ENCODE measurements at regions not wholly inside any gene's neighbourhood (a gene's known extent, or its start where the extent isn't known, plus 50 kb on each side); places are given as distances from the start of the nearest gene placed in this dataset.

DNA sequence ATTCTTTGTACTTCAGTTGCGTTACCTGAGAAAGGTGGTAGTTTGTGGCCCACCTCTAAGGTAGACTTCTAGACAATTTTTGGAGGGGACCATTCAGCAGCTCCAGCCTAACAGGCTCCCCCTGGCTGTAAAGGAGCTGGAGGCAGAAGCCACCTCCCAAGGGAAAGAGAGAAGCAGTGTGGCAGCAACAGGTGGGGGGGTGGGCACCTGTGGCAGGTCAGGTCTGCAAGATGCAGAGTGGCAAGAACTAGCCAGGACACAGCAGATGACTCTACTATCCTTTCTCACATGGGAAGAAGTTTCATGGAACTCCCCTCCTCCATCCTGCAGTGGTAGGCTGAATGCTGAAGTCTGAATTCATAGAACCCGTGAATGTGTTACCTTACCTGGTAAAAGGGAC lies 148.3 kb upstream of the DTNBP1 start:
- no peak overlapping the region for H3K4ac ChIP-seq (ENCODE audit: low read length)
- H3K4me1 ChIP-seq (ENCODE audit: control insufficient read depth in 2 of 2, insufficient read depth in 1 of 2, low read depth in 1 of 2, low read length in 2 of 2): no peaks in the 10 kb centered on the region
- H3K14ac ChIP-seq (ENCODE audit: low read length): no peak overlapping the region
- no peak overlapping the region for H4K8ac ChIP-seq (ENCODE audit: low read depth, low read length)
- H3K18ac ChIP-seq (ENCODE audit: low read length): no peak overlapping the region
- H3K4me3 ChIP-seq (ENCODE audit: low read length in 2 of 2): peak overlapping the region in 1 of 2 donors; percentile 46
- no peak overlapping the region for H2BK12ac ChIP-seq (ENCODE audit: low read length)
- H3K4me2 ChIP-seq (ENCODE audit: insufficient read depth, low read length, poor library complexity, severe bottlenecking): no peak overlapping the region
- no peak overlapping the region for H2AK5ac ChIP-seq (ENCODE audit: low read depth, low read length)
- no peak overlapping the region for H2BK15ac ChIP-seq (ENCODE audit: low read length)
- no peaks in the 10 kb centered on the region for H3K36me3 ChIP-seq (replicated peaks in 1 of 2; ENCODE audit: control insufficient read depth in 2 of 2, insufficient read depth in 2 of 2, low read length in 2 of 2)
- H3K23ac ChIP-seq (ENCODE audit: low read depth, low read length, poor library complexity): no peak overlapping the region
- no peak for DNase-seq (ENCODE audit: low spot score)
- no peak overlapping the region for H2BK120ac ChIP-seq (ENCODE audit: low read depth, low read length)
- H3K9ac ChIP-seq (ENCODE audit: low read depth, low read length, poor library complexity): no peak overlapping the region
- no peaks in the 10 kb centered on the region for H3K9me3 ChIP-seq (replicated peaks in 1 of 2; ENCODE audit: control insufficient read depth in 2 of 2, insufficient read depth in 1 of 2, low read depth in 1 of 2, low read length in 2 of 2)
- H3K27me3 ChIP-seq (ENCODE audit: control insufficient read depth in 3 of 3, insufficient read depth in 3 of 3, low read depth in 1 of 3, low read length in 3 of 3): no peaks in the 10 kb centered on the region
- no peak overlapping the region for H2BK5ac ChIP-seq (ENCODE audit: low read length)
- no peak overlapping the region for H3K27ac ChIP-seq (replicated peaks; ENCODE audit: low read length)
- no peaks in the 10 kb centered on the region for H3K79me1 ChIP-seq (ENCODE audit: low read depth, low read length)
- no CpG with 5 or more reads among the region's 2 CpGs for WGBS, 2 donors (ENCODE audit: extremely low coverage in 2 of 2, insufficient read length in 2 of 2, insufficient replicate concordance in 1 of 2)
- H2AFZ ChIP-seq (ENCODE audit: low read length): no peak overlapping the region
- H4K91ac ChIP-seq (ENCODE audit: low read depth, low read length, poor library complexity): no peak overlapping the region

DNA sequence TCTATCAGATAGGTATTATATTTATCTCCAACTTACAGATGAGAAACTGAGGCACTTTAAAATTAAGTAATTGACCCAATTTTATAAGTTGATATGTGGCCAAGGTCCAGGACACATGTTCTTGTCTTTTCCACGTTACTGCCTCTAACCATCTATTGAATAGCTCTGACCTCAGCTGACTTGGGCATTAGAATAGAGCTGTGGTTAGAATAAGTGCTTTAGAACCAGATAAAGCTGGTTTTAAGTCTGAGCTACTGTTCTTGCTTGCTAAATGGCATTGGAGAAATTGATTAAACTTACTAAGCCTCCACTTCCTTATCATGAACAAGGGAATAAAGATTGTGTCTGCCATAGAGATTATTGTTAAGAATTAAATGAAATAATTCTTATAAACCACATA lies 147.8 kb upstream of the DTNBP1 start:
- no peak for DNase-seq (ENCODE audit: low spot score)
- no peak overlapping the region for H2BK120ac ChIP-seq (ENCODE audit: low read depth, low read length)
- no peak overlapping the region for H3K18ac ChIP-seq (ENCODE audit: low read length)
- no peak overlapping the region for H3K14ac ChIP-seq (ENCODE audit: low read length)
- no peak overlapping the region for H4K8ac ChIP-seq (ENCODE audit: low read depth, low read length)
- no peak overlapping the region for H4K91ac ChIP-seq (ENCODE audit: low read depth, low read length, poor library complexity)
- H2BK15ac ChIP-seq (ENCODE audit: low read length): no peak overlapping the region
- no peak overlapping the region for H3K27ac ChIP-seq (replicated peaks; ENCODE audit: low read length)
- H2AFZ ChIP-seq (ENCODE audit: low read length): no peak overlapping the region
- H3K9ac ChIP-seq (ENCODE audit: low read depth, low read length, poor library complexity): no peak overlapping the region
- no peaks in the 10 kb centered on the region for H3K27me3 ChIP-seq (ENCODE audit: control insufficient read depth in 3 of 3, insufficient read depth in 3 of 3, low read depth in 1 of 3, low read length in 3 of 3)
- no peaks in the 10 kb centered on the region for H3K9me3 ChIP-seq (replicated peaks in 1 of 2; ENCODE audit: control insufficient read depth in 2 of 2, insufficient read depth in 1 of 2, low read depth in 1 of 2, low read length in 2 of 2)
- H2BK5ac ChIP-seq (ENCODE audit: low read length): no peak overlapping the region
- no peaks in the 10 kb centered on the region for H3K4me1 ChIP-seq (ENCODE audit: control insufficient read depth in 2 of 2, insufficient read depth in 1 of 2, low read depth in 1 of 2, low read length in 2 of 2)
- H2AK5ac ChIP-seq (ENCODE audit: low read depth, low read length): no peak overlapping the region
- H3K36me3 ChIP-seq (replicated peaks in 1 of 2; ENCODE audit: control insufficient read depth in 2 of 2, insufficient read depth in 2 of 2, low read length in 2 of 2): no peaks in the 10 kb centered on the region
- no CpG with 5 or more reads among the region's 1 CpG for WGBS, 2 donors (ENCODE audit: extremely low coverage in 2 of 2, insufficient read length in 2 of 2, insufficient replicate concordance in 1 of 2)
- H3K4me2 ChIP-seq (ENCODE audit: insufficient read depth, low read length, poor library complexity, severe bottlenecking): no peak overlapping the region
- H3K23ac ChIP-seq (ENCODE audit: low read depth, low read length, poor library complexity): no peak overlapping the region
- no peaks in the 10 kb centered on the region for H3K79me1 ChIP-seq (ENCODE audit: low read depth, low read length)
- H2BK12ac ChIP-seq (ENCODE audit: low read length): no peak overlapping the region
- no peak overlapping the region for H3K4ac ChIP-seq (ENCODE audit: low read length)
- no peak overlapping the region for H3K4me3 ChIP-seq (ENCODE audit: low read length in 2 of 2)

DNA sequence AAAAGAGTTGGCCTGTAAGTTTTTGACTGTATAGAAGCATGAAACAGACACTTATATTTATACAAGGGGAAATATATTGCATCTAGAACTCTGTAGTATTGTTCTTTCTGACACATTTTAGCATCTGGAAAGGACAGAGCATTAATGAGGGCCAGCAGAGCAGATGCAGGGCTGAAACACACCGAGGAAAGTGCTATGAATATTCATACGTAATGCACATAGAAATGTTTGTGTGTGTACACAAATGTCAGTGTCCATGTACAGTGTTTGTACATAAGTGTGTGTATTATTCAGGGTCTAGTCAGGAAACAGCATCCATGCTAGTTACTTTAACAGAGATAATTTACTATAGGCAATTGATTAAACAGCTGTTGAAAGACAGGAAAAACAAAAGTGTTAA lies 146.5 kb upstream of the DTNBP1 start:
- no peaks in the 10 kb centered on the region for H3K4me1 ChIP-seq (ENCODE audit: control insufficient read depth in 2 of 2, insufficient read depth in 1 of 2, low read depth in 1 of 2, low read length in 2 of 2)
- H2BK5ac ChIP-seq (ENCODE audit: low read length): no peak overlapping the region
- H2BK15ac ChIP-seq (ENCODE audit: low read length): no peak overlapping the region
- H3K36me3 ChIP-seq (replicated peaks in 1 of 2; ENCODE audit: control insufficient read depth in 2 of 2, insufficient read depth in 2 of 2, low read length in 2 of 2): no peaks in the 10 kb centered on the region
- no peaks in the 10 kb centered on the region for H3K79me1 ChIP-seq (ENCODE audit: low read depth, low read length)
- no peak overlapping the region for H3K4me2 ChIP-seq (ENCODE audit: insufficient read depth, low read length, poor library complexity, severe bottlenecking)
- H2BK120ac ChIP-seq (ENCODE audit: low read depth, low read length): no peak overlapping the region
- no peak overlapping the region for H3K27ac ChIP-seq (replicated peaks; ENCODE audit: low read length)
- H2BK12ac ChIP-seq (ENCODE audit: low read length): no peak overlapping the region
- DNase-seq (ENCODE audit: low spot score): no peak
- no peak overlapping the region for H2AK5ac ChIP-seq (ENCODE audit: low read depth, low read length)
- no peak overlapping the region for H3K23ac ChIP-seq (ENCODE audit: low read depth, low read length, poor library complexity)
- no peak overlapping the region for H2AFZ ChIP-seq (ENCODE audit: low read length)
- no peak overlapping the region for H3K18ac ChIP-seq (ENCODE audit: low read length)
- H3K4me3 ChIP-seq (ENCODE audit: low read length in 2 of 2): no peak overlapping the region
- H3K9me3 ChIP-seq (replicated peaks in 1 of 2; ENCODE audit: control insufficient read depth in 2 of 2, insufficient read depth in 1 of 2, low read depth in 1 of 2, low read length in 2 of 2): no peaks in the 10 kb centered on the region
- H3K9ac ChIP-seq (ENCODE audit: low read depth, low read length, poor library complexity): no peak overlapping the region
- no peaks in the 10 kb centered on the region for H3K27me3 ChIP-seq (ENCODE audit: control insufficient read depth in 3 of 3, insufficient read depth in 3 of 3, low read depth in 1 of 3, low read length in 3 of 3)
- no peak overlapping the region for H4K91ac ChIP-seq (ENCODE audit: low read depth, low read length, poor library complexity)
- H4K8ac ChIP-seq (ENCODE audit: low read depth, low read length): no peak overlapping the region
- WGBS, 2 donors (ENCODE audit: extremely low coverage in 2 of 2, insufficient read length in 2 of 2, insufficient replicate concordance in 1 of 2): no CpG with 5 or more reads among the region's 2 CpGs
- no peak overlapping the region for H3K14ac ChIP-seq (ENCODE audit: low read length)
- H3K4ac ChIP-seq (ENCODE audit: low read length): no peak overlapping the region

DNA sequence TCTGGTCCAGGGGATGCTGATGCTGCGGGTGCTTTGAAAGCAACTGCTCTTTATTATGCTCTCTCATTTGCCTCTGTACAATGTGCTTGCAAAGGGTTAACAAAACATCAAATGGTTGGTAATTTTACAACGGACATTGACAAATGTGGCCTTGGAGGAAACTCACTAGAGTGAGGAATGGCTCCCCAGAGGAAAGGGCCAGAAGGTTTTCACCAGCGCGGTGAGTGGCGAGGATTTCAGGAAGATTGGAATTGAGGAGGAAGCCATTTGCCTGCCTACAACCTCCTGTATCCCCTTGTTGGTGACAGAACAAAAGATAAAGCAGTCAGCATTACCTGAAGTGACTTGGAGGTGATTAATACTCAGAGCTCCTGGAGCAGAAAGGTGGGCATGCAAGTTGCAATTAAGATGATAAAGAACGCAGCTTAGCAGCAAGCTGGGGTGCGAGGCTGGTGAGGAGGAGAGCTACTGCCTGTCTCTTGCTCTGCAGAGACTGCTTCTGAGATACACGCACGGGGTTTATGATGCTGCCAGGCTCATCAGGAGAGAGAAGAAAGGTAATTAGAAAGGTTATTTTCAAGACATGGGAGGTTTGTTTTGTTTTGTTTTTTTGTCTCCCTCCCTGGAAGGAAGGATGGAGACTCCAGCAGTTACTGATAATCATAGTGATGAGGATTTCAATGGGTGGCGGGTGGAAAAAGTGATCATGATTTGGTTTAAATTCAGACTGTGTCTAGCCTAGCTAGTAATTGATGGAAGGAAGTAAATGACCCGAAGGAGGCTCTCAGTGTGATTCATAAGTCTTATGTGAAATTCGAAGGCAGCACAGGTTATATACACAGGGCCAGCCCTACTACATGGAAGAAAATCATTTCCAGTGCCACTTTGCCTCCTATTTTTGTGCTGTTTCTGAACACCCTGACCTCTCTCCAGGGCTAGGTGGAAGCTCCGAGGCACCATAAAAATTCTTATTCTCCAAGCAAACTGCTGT lies 141.6 kb upstream of the DTNBP1 start:
- Histone ChIP-seq H3K4me1 (ENCODE audit: control insufficient read depth in 2 of 2, insufficient read depth in 1 of 2, low read depth in 1 of 2, low read length in 2 of 2) (no peaks in the 10 kb centered on the region), H3K23ac (ENCODE audit: low read depth, low read length, poor library complexity) (no peak overlapping the region), H2BK5ac (ENCODE audit: low read length) (no peak overlapping the region), H4K91ac (ENCODE audit: low read depth, low read length, poor library complexity) (no peak overlapping the region), H2AFZ (ENCODE audit: low read length) (no peak overlapping the region), H2AK5ac (ENCODE audit: low read depth, low read length) (no peak overlapping the region), H4K8ac (ENCODE audit: low read depth, low read length) (no peak overlapping the region), H2BK12ac (ENCODE audit: low read length) (no peak overlapping the region), H3K14ac (ENCODE audit: low read length) (no peak overlapping the region), H3K4me3 (ENCODE audit: low read length in 2 of 2) (no peak overlapping the region), H3K4ac (ENCODE audit: low read length) (no peak overlapping the region), H3K18ac (ENCODE audit: low read length) (no peak overlapping the region), H2BK120ac (ENCODE audit: low read depth, low read length) (no peak overlapping the region), H3K9me3 (replicated peaks in 1 of 2; ENCODE audit: control insufficient read depth in 2 of 2, insufficient read depth in 1 of 2, low read depth in 1 of 2, low read length in 2 of 2) (no peaks in the 10 kb centered on the region), H3K4me2 (ENCODE audit: insufficient read depth, low read length, poor library complexity, severe bottlenecking) (no peak overlapping the region), H3K27me3 (ENCODE audit: control insufficient read depth in 3 of 3, insufficient read depth in 3 of 3, low read depth in 1 of 3, low read length in 3 of 3) (no peaks in the 10 kb centered on the region), H3K36me3 (replicated peaks in 1 of 2; ENCODE audit: control insufficient read depth in 2 of 2, insufficient read depth in 2 of 2, low read length in 2 of 2) (no peaks in the 10 kb centered on the region), H3K27ac (replicated peaks; ENCODE audit: low read length) (no peak overlapping the region), H3K79me1 (ENCODE audit: low read depth, low read length) (no peaks in the 10 kb centered on the region), H3K9ac (ENCODE audit: low read depth, low read length, poor library complexity) (no peak overlapping the region), H2BK15ac (ENCODE audit: low read length) (no peak overlapping the region)
- DNase-seq (ENCODE audit: low spot score): no peak
- WGBS, 2 donors (ENCODE audit: extremely low coverage in 2 of 2, insufficient read length in 2 of 2, insufficient replicate concordance in 1 of 2): no CpG with 5 or more reads among the region's 13 CpGs
